Activated CD8-positive, alpha-beta memory T cell treated with anti-CD3 and anti-CD28 coated beads, Interleukin-2, amount 10 ng/mL, durations not matched to agents 7 days and 5 days (primary cell): ENCODE measurements at regions not wholly inside any gene's neighbourhood (a gene's known extent, or its start where the extent isn't known, plus 50 kb on each side); places are given as distances from the start of the nearest gene placed in this dataset.
"Not testable (repeated sequence)": the region's sequence is repeated elsewhere in the genome, so short reads cannot be mapped to it uniquely, and the experiment has no call there.

Experiments used
- ATAC-seq: fragments of 150-1000 bp; cut with Tn5 transposase; one replicate; pipeline ENCODE4 v1.10.0; 2021; ENCODE audit warnings: moderate library complexity
- CTCF ChIA-PET: fragments of 350-600 bp; sonication (Branson Sonifier 250); formaldehyde crosslinking; loops from one replicate; lab custom pipeline; 2021; ENCODE audit warnings: antibody characterized with exemption; lab: Charles Lee
- DNase-seq: peaks from one replicate; pipeline ENCODE4 v3.0.0-alpha.2; 2020
- H3K27ac Mint-ChIP-seq: one replicate; pipeline ENCODE4 v1.8.0; 2021; ENCODE audit warnings: mild to moderate bottlenecking, mixed read lengths
- H3K27me3 Mint-ChIP-seq: one replicate; pipeline ENCODE4 v1.8.0; 2021; ENCODE audit warnings: mixed read lengths
- H3K36me3 Mint-ChIP-seq: one replicate; pipeline ENCODE4 v1.8.0; 2021; ENCODE audit warnings: mild to moderate bottlenecking, mixed read lengths
- H3K4me1 Mint-ChIP-seq: one replicate; pipeline ENCODE4 v1.8.0; 2021; ENCODE audit warnings: mixed read lengths
- H3K4me3 Mint-ChIP-seq: one replicate; pipeline ENCODE4 v1.8.0; 2021; ENCODE audit warnings: mild to moderate bottlenecking, moderate library complexity, mixed read lengths
- H3K9me3 Mint-ChIP-seq: one replicate; pipeline ENCODE4 v1.8.0; 2022; ENCODE audit warnings: low read depth, mixed read lengths

DNA sequence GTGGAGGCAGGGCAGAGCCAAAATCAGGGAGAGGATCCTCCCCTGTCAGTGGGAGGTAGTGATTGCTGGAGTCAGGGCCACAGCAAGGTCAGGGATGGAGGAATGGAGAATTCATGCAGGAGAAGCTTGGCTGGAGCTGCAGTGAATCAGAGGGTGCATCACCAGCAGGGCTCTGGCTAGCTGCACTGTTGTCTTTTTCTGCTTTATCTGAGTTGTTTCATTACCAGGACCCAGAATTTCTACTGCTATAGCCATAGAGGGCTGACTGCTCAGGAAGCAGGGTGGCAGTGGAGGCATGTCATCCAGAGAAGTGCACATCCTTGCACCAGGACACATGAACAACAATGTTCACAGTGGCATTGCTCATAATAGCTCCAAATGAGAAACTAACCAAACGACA lies 113.5 kb upstream of the GALNT15 start:
- peaks cover 2% of the 10 kb centered on the region for H3K9me3 Mint-ChIP-seq
- H3K27me3 Mint-ChIP-seq = peaks cover 9% of the 10 kb centered on the region
- CTCF ChIA-PET = no interaction called here
- no peak for DNase-seq
- H3K36me3 Mint-ChIP-seq = no peaks in the 10 kb centered on the region
- no peak overlapping the region for H3K4me3 Mint-ChIP-seq
- no peaks in the 10 kb centered on the region for H3K4me1 Mint-ChIP-seq
- ATAC-seq = no peak
- H3K27ac Mint-ChIP-seq = no peak overlapping the region

GRCh38 chr3:16061491-16061890 lies 113.0 kb upstream of the GALNT15 start:
- Mint-ChIP-seq H3K4me3 (no peak overlapping the region), H3K36me3 (no peaks in the 10 kb centered on the region), H3K27me3 (peaks cover 12% of the 10 kb centered on the region), H3K9me3 (peaks cover 2% of the 10 kb centered on the region), H3K27ac (no peak overlapping the region), H3K4me1 (no peaks in the 10 kb centered on the region)
- DNase-seq = no peak
- CTCF ChIA-PET = no interaction called here
- ATAC-seq = no peak

- H3K4me3 Mint-ChIP-seq = no peak overlapping the region
- H3K4me1 Mint-ChIP-seq = no peaks in the 10 kb centered on the region
- CTCF ChIA-PET = no interaction called here
- peaks cover 2% of the 10 kb centered on the region for H3K9me3 Mint-ChIP-seq
- ATAC-seq = no peak
- no peak for DNase-seq
- peaks cover 14% of the 10 kb centered on the region for H3K27me3 Mint-ChIP-seq
- no peak overlapping the region for H3K27ac Mint-ChIP-seq
- no peaks in the 10 kb centered on the region for H3K36me3 Mint-ChIP-seq
These were observed 110.9 kb upstream of the GALNT15 start for GRCh38 chr3:16063603-16064002.

DNA sequence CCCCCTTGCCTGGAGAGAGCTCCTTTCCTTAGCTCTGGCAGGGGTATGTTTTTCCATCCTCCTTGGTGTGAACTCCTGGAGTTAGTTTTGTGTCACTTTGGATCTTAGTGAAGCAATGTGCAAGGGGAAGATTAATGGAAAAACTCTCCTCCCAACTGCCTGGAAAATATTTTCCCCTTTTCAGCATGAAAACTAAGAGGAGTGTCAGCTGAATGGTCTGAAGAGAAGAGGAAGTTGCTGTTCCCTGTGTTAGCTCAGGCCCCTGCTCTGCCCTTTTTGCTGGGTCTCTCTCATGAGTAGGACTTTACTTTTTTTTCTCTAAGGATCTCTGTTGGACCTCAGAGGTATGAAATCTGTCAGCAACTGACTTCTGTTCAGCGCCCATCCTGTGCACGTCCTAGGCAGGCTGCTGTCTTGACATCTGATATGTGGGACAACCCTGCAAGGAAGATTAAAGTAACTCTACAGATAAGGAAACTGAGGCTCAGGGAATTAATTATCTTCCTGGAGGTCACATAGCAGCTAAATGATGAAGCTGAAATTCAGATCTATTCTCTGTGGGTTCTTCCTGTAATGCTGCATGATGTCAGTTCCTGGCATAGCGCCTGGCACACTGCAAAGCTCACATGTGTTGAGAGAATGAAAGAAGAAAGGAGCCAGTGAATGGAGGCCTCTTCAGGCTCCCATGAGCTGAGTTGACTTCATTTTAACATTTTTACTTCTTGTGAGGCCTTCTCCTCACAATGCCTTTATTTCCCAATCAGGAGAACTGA lies 109.7 kb upstream of the GALNT15 start:
- no peak for ATAC-seq
- H3K9me3 Mint-ChIP-seq = peaks cover 2% of the 10 kb centered on the region
- CTCF ChIA-PET = no interaction called here
- no peak overlapping the region for H3K4me3 Mint-ChIP-seq
- no peak overlapping the region for H3K27ac Mint-ChIP-seq
- H3K36me3 Mint-ChIP-seq = no peaks in the 10 kb centered on the region
- DNase-seq = no peak
- peaks cover 14% of the 10 kb centered on the region for H3K27me3 Mint-ChIP-seq
- no peaks in the 10 kb centered on the region for H3K4me1 Mint-ChIP-seq

GRCh38 chr3:16066545-16066944 lies 107.9 kb upstream of the GALNT15 start:
- no peak overlapping the region for H3K4me3 Mint-ChIP-seq
- H3K9me3 Mint-ChIP-seq = peaks cover 2% of the 10 kb centered on the region
- CTCF ChIA-PET = no interaction called here
- H3K4me1 Mint-ChIP-seq = no peaks in the 10 kb centered on the region
- no peaks in the 10 kb centered on the region for H3K36me3 Mint-ChIP-seq
- DNase-seq = no peak
- peaks cover 11% of the 10 kb centered on the region for H3K27me3 Mint-ChIP-seq
- ATAC-seq = no peak
- H3K27ac Mint-ChIP-seq = no peak overlapping the region

DNA sequence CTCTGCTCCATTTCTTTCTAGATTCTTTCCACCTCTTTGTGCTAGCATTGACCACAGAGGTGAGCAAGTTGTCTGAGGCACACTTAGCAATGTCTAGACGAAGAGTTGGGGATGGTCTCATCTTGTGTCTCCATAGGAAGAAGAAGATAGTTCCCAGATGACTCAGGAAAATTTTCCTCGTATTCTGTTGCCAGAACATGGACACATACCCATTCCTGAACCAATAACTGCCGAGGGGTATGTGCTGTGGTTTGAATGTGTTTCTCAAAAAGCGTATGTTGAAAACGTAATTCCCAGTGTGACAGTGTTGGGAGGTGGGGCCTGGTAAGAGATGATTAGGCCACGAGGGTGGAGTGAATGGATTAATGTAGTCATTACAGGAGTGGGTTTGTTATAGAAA lies 107.5 kb upstream of the GALNT15 start:
- Mint-ChIP-seq H3K4me3 (no peak overlapping the region), H3K4me1 (no peaks in the 10 kb centered on the region), H3K9me3 (peaks cover 2% of the 10 kb centered on the region), H3K27me3 (peaks cover 9% of the 10 kb centered on the region), H3K27ac (no peak overlapping the region), H3K36me3 (no peaks in the 10 kb centered on the region)
- DNase-seq (no peak), ATAC-seq (no peak)
- CTCF ChIA-PET = no interaction called here

- DNase-seq (no peak), ATAC-seq (no peak)
- Mint-ChIP-seq H3K36me3 (no peaks in the 10 kb centered on the region), H3K27me3 (peaks cover 6% of the 10 kb centered on the region), H3K4me3 (no peak overlapping the region), H3K4me1 (no peaks in the 10 kb centered on the region), H3K9me3 (peaks cover 1% of the 10 kb centered on the region), H3K27ac (no peak overlapping the region)
- CTCF ChIA-PET = no interaction called here
These were observed 106.5 kb upstream of the GALNT15 start for GRCh38 chr3:16067837-16068471.

DNA sequence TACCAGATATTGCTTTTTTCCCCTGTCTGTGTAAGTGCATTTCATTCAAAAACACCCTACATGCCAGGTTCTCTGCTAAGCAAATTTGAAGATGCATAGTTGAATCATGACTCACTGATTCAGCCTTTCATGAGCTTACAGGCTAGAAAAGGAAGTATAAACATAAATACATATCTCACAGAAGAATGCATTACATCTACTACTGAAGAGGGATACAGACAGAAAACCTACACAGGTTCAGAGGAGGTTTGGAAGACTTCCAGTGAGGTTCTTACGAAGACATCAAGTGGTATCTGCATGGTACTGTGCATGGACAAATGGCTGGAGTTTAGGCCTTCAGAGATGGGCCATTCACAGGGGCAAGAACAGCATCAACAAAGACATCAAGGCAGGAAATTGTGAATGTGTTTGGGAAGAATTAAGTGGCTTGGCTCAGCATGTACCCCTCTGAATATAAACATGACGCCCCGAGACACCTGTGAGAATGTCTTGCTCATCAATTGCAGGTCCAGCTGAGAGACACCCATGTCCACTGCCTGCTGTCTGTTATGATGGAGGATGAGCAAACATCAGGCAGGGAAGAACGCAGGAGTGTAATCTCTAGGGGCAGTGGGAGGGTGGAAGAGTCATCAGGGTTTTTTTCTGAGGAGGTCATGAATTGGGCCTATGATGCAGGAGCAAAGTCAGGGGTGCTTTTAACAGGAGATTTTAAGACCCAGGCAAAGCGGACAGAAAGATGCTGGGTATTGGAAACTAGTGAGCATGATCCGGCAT lies 105.1 kb upstream of the GALNT15 start:
- CTCF ChIA-PET = no interaction called here
- Mint-ChIP-seq H3K9me3 (no peaks in the 10 kb centered on the region), H3K27ac (no peak overlapping the region), H3K36me3 (no peaks in the 10 kb centered on the region), H3K4me3 (no peak overlapping the region), H3K4me1 (no peaks in the 10 kb centered on the region), H3K27me3 (peaks cover 8% of the 10 kb centered on the region)
- DNase-seq (no peak), ATAC-seq (no peak)

GRCh38 chr3:16070707-16071106 lies 103.8 kb upstream of the GALNT15 start:
- Mint-ChIP-seq H3K4me1 (no peaks in the 10 kb centered on the region), H3K27me3 (peaks cover 8% of the 10 kb centered on the region), H3K36me3 (no peaks in the 10 kb centered on the region), H3K4me3 (no peak overlapping the region), H3K9me3 (no peaks in the 10 kb centered on the region), H3K27ac (no peak overlapping the region)
- no peak for DNase-seq
- ATAC-seq = no peak
- CTCF ChIA-PET = no interaction called here

DNA sequence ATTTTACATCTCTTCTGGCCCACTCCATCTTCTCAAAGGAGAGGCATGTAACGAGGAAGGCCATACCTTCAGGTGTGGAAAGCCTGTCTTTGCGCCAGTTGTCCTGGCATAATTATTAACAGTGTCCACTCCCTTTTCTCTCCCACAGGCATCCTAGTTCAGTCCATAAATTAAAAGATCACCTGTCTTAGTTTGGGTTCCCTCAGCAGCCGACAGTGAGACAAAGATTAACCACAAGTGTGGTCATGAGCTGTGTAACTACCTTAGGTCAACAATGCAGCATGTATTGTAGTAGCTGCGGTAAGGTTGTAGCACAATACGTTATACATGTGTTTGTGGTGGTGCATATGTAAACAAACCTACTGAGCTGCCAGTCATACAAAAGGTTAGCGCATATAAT lies 103.3 kb upstream of the GALNT15 start:
- Mint-ChIP-seq H3K4me3 (no peak overlapping the region), H3K27me3 (peaks cover 8% of the 10 kb centered on the region), H3K27ac (no peak overlapping the region), H3K36me3 (no peaks in the 10 kb centered on the region), H3K4me1 (no peaks in the 10 kb centered on the region), H3K9me3 (no peaks in the 10 kb centered on the region)
- CTCF ChIA-PET = interaction anchor here (1.3 kb wide), 1 partner anchor 123 kb away, joined by 3 read pairs; no protein-coding TSS in a partner anchor
- no peak for ATAC-seq
- DNase-seq = no peak

DNA sequence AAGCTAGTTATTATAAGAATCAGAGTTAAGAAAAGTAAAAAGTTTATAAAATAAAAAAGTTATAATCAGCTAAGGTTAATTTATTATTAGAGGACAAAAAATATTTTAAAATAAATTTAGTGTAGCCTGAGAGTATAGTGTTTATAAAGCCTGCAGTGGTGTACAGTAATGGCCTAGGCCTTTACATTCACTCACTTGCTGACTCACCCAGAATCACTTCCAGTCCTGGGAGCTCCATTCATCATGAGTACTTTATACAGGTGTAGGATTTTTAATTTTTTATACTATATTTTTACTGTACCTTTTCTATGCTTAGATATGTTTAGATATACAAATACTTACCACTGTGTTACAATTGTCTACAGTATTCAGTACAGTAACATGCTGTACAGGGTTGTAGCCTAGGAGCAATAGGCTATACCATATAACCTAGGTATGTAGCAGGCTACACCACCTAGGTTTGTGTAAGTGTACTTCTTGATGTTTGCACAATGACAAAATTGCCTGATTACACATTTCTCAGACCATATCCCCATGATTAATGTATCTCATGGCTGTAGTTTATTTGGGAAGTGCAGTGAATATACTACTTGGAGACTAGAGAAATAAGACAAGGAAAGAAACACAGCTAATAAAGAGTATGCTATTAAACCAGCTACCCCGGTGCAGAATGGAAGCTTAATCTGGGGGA lies 101.9 kb upstream of the GALNT15 start:
- ATAC-seq = no peak
- CTCF ChIA-PET = interaction anchor here (1.3 kb wide), 1 partner anchor 124 kb away, joined by 3 read pairs; no protein-coding TSS in a partner anchor
- no peak for DNase-seq
- Mint-ChIP-seq H3K4me3 (no peak overlapping the region), H3K27ac (no peak overlapping the region), H3K9me3 (peaks cover 2% of the 10 kb centered on the region), H3K4me1 (no peaks in the 10 kb centered on the region), H3K36me3 (no peaks in the 10 kb centered on the region), H3K27me3 (peaks cover 3% of the 10 kb centered on the region)

DNA sequence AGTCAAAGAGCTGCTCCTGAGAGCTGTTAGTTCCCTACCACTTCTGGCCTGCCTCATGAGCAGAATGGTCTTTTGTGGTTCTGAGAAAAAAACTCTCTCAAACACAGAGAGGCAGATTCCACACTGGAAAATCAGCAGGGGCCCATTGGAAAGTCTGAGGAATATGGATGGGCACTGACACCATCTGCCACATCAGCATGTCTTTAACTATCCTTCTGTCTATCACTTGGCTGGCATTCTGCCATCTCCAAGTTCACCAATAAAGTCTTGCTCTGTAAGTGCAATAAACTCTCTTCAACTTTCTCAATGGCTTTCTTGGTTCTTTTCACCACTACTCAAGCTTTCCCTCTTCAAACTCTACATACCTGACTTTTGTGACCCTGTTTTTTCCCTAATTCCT lies 101.3 kb upstream of the GALNT15 start:
- peaks cover 3% of the 10 kb centered on the region for H3K27me3 Mint-ChIP-seq
- no peak overlapping the region for H3K27ac Mint-ChIP-seq
- no peak overlapping the region for H3K4me3 Mint-ChIP-seq
- ATAC-seq = no peak
- peaks cover 3% of the 10 kb centered on the region for H3K9me3 Mint-ChIP-seq
- DNase-seq = no peak
- CTCF ChIA-PET = no interaction called here
- H3K36me3 Mint-ChIP-seq = no peaks in the 10 kb centered on the region
- H3K4me1 Mint-ChIP-seq = no peaks in the 10 kb centered on the region

- CTCF ChIA-PET = interaction anchor here (1.0 kb wide), 1 partner anchor 18 kb away, joined by 3 read pairs; no protein-coding TSS in a partner anchor
- not testable (repeated sequence) for H3K4me3 Mint-ChIP-seq, H3K27ac Mint-ChIP-seq, H3K9me3 Mint-ChIP-seq, H3K27me3 Mint-ChIP-seq, H3K4me1 Mint-ChIP-seq, DNase-seq, ATAC-seq, H3K36me3 Mint-ChIP-seq
These were observed 100.3 kb upstream of the GALNT15 start for GRCh38 chr3:16073990-16074671.
